ENCODE measurements at regions not wholly inside any gene's neighbourhood (a gene's known extent, or its start where the extent isn't known, plus 50 kb on each side); places are given as distances from the start of the nearest gene placed in this dataset.
A peak's percentile ranks its signal among the peaks of the same experiment; 100 is the strongest.

GRCh38 chr18:60066219-60066975 lies 166.6 kb downstream of the PMAIP1 start:
- H2BK20ac ChIP-seq (ENCODE audit: low read length) = peak overlapping the region; percentile 76
- H3K27ac ChIP-seq (ENCODE audit: low read depth, low read length) = peak overlapping the region; percentile 61; the same call in 1 of the 2 replicates
- H2BK5ac ChIP-seq (ENCODE audit: low read depth, low read length) = peak overlapping the region; percentile 91
- no peaks in the 10 kb centered on the region for H3K27me3 ChIP-seq (replicated peaks in 1 of 4; ENCODE audit: control insufficient read depth in 3 of 4, extremely low read depth in 1 of 4, insufficient read depth in 3 of 4, low read length in 3 of 4)
- H3K14ac ChIP-seq (ENCODE audit: insufficient read length) = no peak overlapping the region
- H3K79me2 ChIP-seq (ENCODE audit: control insufficient read depth in 1 of 2, insufficient read depth in 2 of 2, low read length in 2 of 2) = no peaks in the 10 kb centered on the region
- no peak for DNase-seq (ENCODE audit: low read depth in 1 of 2, low spot score in 2 of 2)
- H2BK120ac ChIP-seq (replicated peaks; ENCODE audit: low read depth, low read length) = peak overlapping the region; percentile 84
- peaks cover 2 to 9% (median 7%) of the 10 kb centered on the region in 4 experiments; a peak in 5 of 7 replicates for H3K4me1 ChIP-seq (replicated peaks in 1 of 4; ENCODE audit: control insufficient read depth in 3 of 4, insufficient read depth in 4 of 4, low read length in 3 of 4)
- no peak overlapping the region for H4K8ac ChIP-seq (ENCODE audit: extremely low read depth, insufficient read depth, low read length)
- H3K56ac ChIP-seq (replicated peaks; ENCODE audit: insufficient read length, low read depth, low read length) = no peak overlapping the region
- H3K4ac ChIP-seq (replicated peaks; ENCODE audit: insufficient read length, low read depth, low read length) = no peak overlapping the region
- H3K23me2 ChIP-seq (ENCODE audit: low read depth, low read length) = no peaks in the 10 kb centered on the region
- 0 out of 8 replicates have a peak, but pooled peaks cover 0 to 5% (median 0%) of the 10 kb centered on the region in 4 experiments for H3K36me3 ChIP-seq (ENCODE audit: control insufficient read depth in 2 of 4, insufficient read depth in 4 of 4, low read length in 3 of 4)
- CTCF ChIA-PET (ENCODE audit: partially characterized antibody) = interaction anchor here (2.2 kb wide), 1 partner anchor 71 kb away, joined by 10 read pairs; no protein-coding TSS in a partner anchor
- H3K4me3 ChIP-seq (ENCODE audit: extremely low read depth in 1 of 4, insufficient read depth in 2 of 4, low read depth in 3 of 4, low read length in 4 of 4) = peak overlapping the region in 1 of 4 experiments; percentile 26; a peak in 1 of 8 replicates
- H4K5ac ChIP-seq (ENCODE audit: insufficient read length, low read depth, low read length) = peak overlapping the region; percentile 49
- H3K23ac ChIP-seq (ENCODE audit: insufficient read length) = no peak overlapping the region
- FAIRE-seq = peak; percentile 68
- no peaks in the 10 kb centered on the region for H4K20me1 ChIP-seq (replicated peaks in 1 of 2; ENCODE audit: control insufficient read depth in 1 of 2, insufficient read depth in 2 of 2, low read length in 2 of 2)
- H2BK12ac ChIP-seq (ENCODE audit: low read depth, low read length) = peak overlapping the region; percentile 82; the same call in 1 of the 2 replicates
- no peak overlapping the region for H2AK5ac ChIP-seq (ENCODE audit: low read depth, low read length)
- peak overlapping the region; percentile 64; the same call in 1 of the 2 replicates for H3K18ac ChIP-seq (ENCODE audit: extremely low read depth, low read length)
- H3K9ac ChIP-seq (replicated peaks in 1 of 4; ENCODE audit: extremely low read depth in 1 of 4, low read depth in 3 of 4, low read length in 3 of 4) = no peak overlapping the region
- no peak overlapping the region for H2BK15ac ChIP-seq (ENCODE audit: low read length)
- peak overlapping the region; percentile 45 for H4K91ac ChIP-seq (replicated peaks; ENCODE audit: insufficient read length, low read length)
- 39% methylated on average over 8 of the region's 8 CpGs; no CpG with 5 or more reads in 1 of the 2 experiments for WGBS, 2 experiments (ENCODE audit: extremely low coverage in 1 of 2, insufficient coverage in 1 of 2, insufficient read length in 1 of 2, insufficient replicate concordance in 2 of 2, low coverage in 1 of 2, low lambda C conversion rate in 2 of 2, missing lambda C conversion rate in 1 of 2)
- no peaks in the 10 kb centered on the region for H3K79me1 ChIP-seq (ENCODE audit: low read depth, low read length)
- H3K9me3 ChIP-seq (ENCODE audit: insufficient read depth in 2 of 2, low read depth in 1 of 2, low read length in 1 of 2) = peaks cover 0 to 9% of the 10 kb centered on the region in 2 experiments; a peak in 1 of 4 replicates
- POLR2A ChIA-PET (ENCODE audit: partially characterized antibody) = interaction anchor here (0.9 to 1.0 kb wide), 2 partner anchors 13 to 22 kb away, joined by 3 read pairs; no protein-coding TSS in a partner anchor
- H2AFZ ChIP-seq (ENCODE audit: low read length) = peak overlapping the region; percentile 81
- peak overlapping the region; percentile 46 to 50 for H3K4me2 ChIP-seq (ENCODE audit: insufficient read depth in 1 of 2, low read depth in 2 of 2, low read length in 2 of 2)
- TF ChIP-seq CREB1 (IDR thresholded peaks at IDR 0.05) (no peak), POLR2A (IDR thresholded peaks at IDR 0.05; ENCODE audit: control extremely low read depth in 1 of 2, low read depth in 2 of 2, low read length in 2 of 2) (peak in 1 of 2 experiments; percentile 45; a peak in 1 of 3 replicates), TAF1 (IDR thresholded peaks at IDR 0.05; ENCODE audit: low read depth, low read length) (no peak)

Measured in H1 (cell line).